GM19240 (cell line): ENCODE measurements at regions not wholly inside any gene's neighbourhood (a gene's known extent, or its start where the extent isn't known, plus 50 kb on each side); places are given as distances from the start of the nearest gene placed in this dataset.

ENCODE experiments used
- DNase-seq: peaks from one replicate; pipeline ENCODE4 v3.0.0; 2011; ENCODE audit warnings: low spot score; ENCODE audit not compliant: insufficient read length

GRCh38 chr7:124351950-124352349, 319.1 kb upstream of the TMEM229A start:
- no peak for DNase-seq

- DNase-seq = no peak
Observed at GRCh38 chr7:124349443-124349842, 316.6 kb upstream of the TMEM229A start.

GRCh38 chr7:124338861-124339260, 306.0 kb upstream of the TMEM229A start:
- DNase-seq = no peak

GRCh38 chr7:124330731-124331407, 298.0 kb upstream of the TMEM229A start:
- no peak for DNase-seq

GRCh38 chr7:124328774-124329173, 295.9 kb upstream of the TMEM229A start:
- no peak for DNase-seq

- DNase-seq = no peak
Observed at GRCh38 chr7:124324262-124324661, 291.4 kb upstream of the TMEM229A start.

GRCh38 chr7:124323597-124323996, 290.7 kb upstream of the TMEM229A start:
- DNase-seq = no peak

GRCh38 chr7:124322561-124322960, 289.7 kb upstream of the TMEM229A start:
- no peak for DNase-seq

GRCh38 chr7:124318721-124319450, 286.0 kb upstream of the TMEM229A start:
- DNase-seq = no peak

- DNase-seq = no peak
Observed at GRCh38 chr7:124310934-124311390, 278.1 kb upstream of the TMEM229A start.

- no peak for DNase-seq
Observed at GRCh38 chr7:124308384-124308783, 275.5 kb upstream of the TMEM229A start.

GRCh38 chr7:124295289-124295688, 262.4 kb upstream of the TMEM229A start:
- DNase-seq = no peak

- DNase-seq = no peak
Observed at GRCh38 chr7:124284937-124285336, 252.1 kb upstream of the TMEM229A start.

GRCh38 chr7:124276005-124276622, 243.2 kb upstream of the TMEM229A start:
- no peak for DNase-seq

- DNase-seq = no peak
Observed at GRCh38 chr7:124275411-124275810, 242.5 kb upstream of the TMEM229A start.

GRCh38 chr7:124269774-124270173, 236.9 kb upstream of the TMEM229A start:
- DNase-seq = no peak

- no peak for DNase-seq
Observed at GRCh38 chr7:124267154-124267553, 234.3 kb upstream of the TMEM229A start.

- no peak for DNase-seq
Observed at GRCh38 chr7:124263232-124263827, 230.5 kb upstream of the TMEM229A start.

GRCh38 chr7:124261710-124262109, 228.8 kb upstream of the TMEM229A start:
- DNase-seq = no peak

- no peak for DNase-seq
Observed at GRCh38 chr7:124257638-124258308, 224.9 kb upstream of the TMEM229A start.

GRCh38 chr7:124255041-124255655, 222.3 kb upstream of the TMEM229A start:
- DNase-seq = no peak
